HepG2 (cell line): ENCODE measurements at regions not wholly inside any gene's neighbourhood (a gene's known extent, or its start where the extent isn't known, plus 50 kb on each side); places are given as distances from the start of the nearest gene placed in this dataset.

Experiments
- ATAC-seq: fragments of 200-7000 bp; cut with Tn5 transposase; 3 replicates; pipeline ENCODE4 v1.9.1; 2020; ENCODE audit warnings: mild to moderate bottlenecking, moderate library complexity
- BruUV-seq: library from RNA; stranded (reverse); fragments of 400-500 nt; replicated peaks from 2 replicates; lab custom pipeline; 2021; lab: Mats Ljungman, UMichigan
- CTCF ChIA-PET: fragments of 300-600 bp; formaldehyde crosslinking; extraction: SDS; loops from one replicate; lab custom pipeline; 2021; ENCODE audit warnings: low total read pairs, inconsistent platforms, low intra/inter-chr PET ratio; lab: Yijun Ruan, JAX
- POLR2A ChIA-PET: fragments of 350-600 bp; sonication (Branson Sonifier 250); formaldehyde crosslinking; loops from one replicate; lab custom pipeline; 2020; ENCODE audit warnings: antibody characterized with exemption, inconsistent platforms; lab: Yijun Ruan, JAX
- DNase-seq: peaks from one replicate; pipeline ENCODE4 v3.0.0-alpha.2; 2015; ENCODE audit warnings: low spot score
- FAIRE-seq: peaks from 3 replicates; lab custom pipeline; 2011; peaks lifted over from hg19 to GRCh38; lab: Jason Lieb, UNC
- H2AFZ ChIP-seq: one replicate; pipeline ENCODE4 v1.6.1; 2011; ENCODE audit warnings: low read length, inconsistent platforms
- H3K27ac ChIP-seq: fragments of 300-600 bp; 3 replicates; pipeline ENCODE4 v1.8.0; 2011; ENCODE audit warnings: mixed run types, mild to moderate bottlenecking, mixed read lengths, low read length, inconsistent platforms; ENCODE audit not compliant: insufficient read depth; ENCODE audit errors: extremely low read length
- H3K27me3 ChIP-seq, 2 experiments: fragments of 200-600 bp in 1 of 2; 2 replicates in 1 of 2; 3 replicates in 1 of 2; pipeline versions ENCODE4 v1.6.0 to v1.8.0; 2011; ENCODE audit warnings: low read length in 2 of 2, mild to moderate bottlenecking in 2 of 2, moderate library complexity in 2 of 2, inconsistent platforms in 1 of 2; ENCODE audit not compliant: insufficient read depth in 2 of 2, control insufficient read depth in 1 of 2
- H3K36me3 ChIP-seq, 2 experiments: fragments of 200-600 bp in 1 of 2; replicated peaks in 1 of 2; 2 replicates in 1 of 2; 3 replicates in 1 of 2; pipeline versions ENCODE4 v1.5.1 to v1.8.0; 2011; ENCODE audit warnings: low read length in 2 of 2, inconsistent platforms in 1 of 2; ENCODE audit not compliant: insufficient read depth in 2 of 2, control insufficient read depth in 1 of 2
- H3K4me1 ChIP-seq: 2 replicates; pipeline ENCODE4 v1.5.1; 2012; ENCODE audit warnings: low read length, inconsistent platforms; ENCODE audit not compliant: insufficient read depth
- H3K4me2 ChIP-seq: 2 replicates; pipeline ENCODE4 v1.6.0; 2011; ENCODE audit warnings: low read depth, low read length, inconsistent platforms
- H3K4me3 ChIP-seq, 3 experiments: fragments of 200-600 bp in 1 of 3; sonication (generic), shearing (Covaris generic) in 1 of 3; replicated peaks in 1 of 3; 2 replicates each; pipeline ENCODE4 v1.5.1; 2011 to 2016; ENCODE audit warnings: low read length in 3 of 3, inconsistent platforms in 2 of 3, low read depth in 2 of 3, mild to moderate bottlenecking in 2 of 3, control low read depth in 1 of 3, mixed read lengths in 1 of 3; ENCODE audit not compliant: insufficient read depth in 1 of 3
- H3K79me2 ChIP-seq: one replicate; pipeline ENCODE4 v1.6.1; 2011; ENCODE audit warnings: low read length, inconsistent platforms; ENCODE audit not compliant: insufficient read depth
- H3K9ac ChIP-seq: 2 replicates; pipeline ENCODE4 v1.6.0; 2011; ENCODE audit warnings: mild to moderate bottlenecking, low read depth, low read length, inconsistent platforms; ENCODE audit not compliant: insufficient read depth
- H3K9me3 ChIP-seq: 2 replicates; pipeline ENCODE4 v1.5.1; 2012; ENCODE audit warnings: mild to moderate bottlenecking, low read length
- H4K20me1 ChIP-seq: 2 replicates; pipeline ENCODE4 v1.6.0; 2011; ENCODE audit warnings: inconsistent platforms, mild to moderate bottlenecking, low read length, moderate library complexity; ENCODE audit not compliant: insufficient read depth
- GABPA ChIP-seq, 2 experiments: IDR thresholded peaks; 2 replicates each; pipeline ENCODE4 v1.6.1; 2011 to 2016; ENCODE audit warnings: low read depth in 2 of 2, low read length in 1 of 2, missing biosample characterization in 1 of 2, missing genetic modification characterization in 1 of 2
- MATR3 ChIP-seq: sonication (generic); formaldehyde crosslinking; IDR thresholded peaks from 2 replicates; pipeline ENCODE4 v1.4.0; 2020; ENCODE audit warnings: missing genetic modification reagents
- MED13 ChIP-seq: sonication (generic); formaldehyde crosslinking; IDR thresholded peaks from 2 replicates; pipeline ENCODE4 v1.5.0; 2020; ENCODE audit warnings: missing genetic modification reagents
- POGZ ChIP-seq: sonication (generic); formaldehyde crosslinking; IDR thresholded peaks from 2 replicates; pipeline ENCODE4 v1.4.0; 2020; ENCODE audit warnings: mild to moderate bottlenecking, missing genetic modification reagents
- RAD51 ChIP-seq: fragments of 450-650 bp; IDR thresholded peaks from 2 replicates; pipeline ENCODE4 v1.6.1; 2016; ENCODE audit warnings: borderline replicate concordance
- ZNF510 ChIP-seq: sonication (generic); formaldehyde crosslinking; IDR thresholded peaks from 2 replicates; pipeline ENCODE4 v1.4.0; 2020; ENCODE audit warnings: low read depth, mild to moderate bottlenecking, missing genetic modification reagents
- ZNF605 ChIP-seq: sonication (generic); formaldehyde crosslinking; IDR thresholded peaks from 2 replicates; pipeline ENCODE4 v1.8.0; 2022; ENCODE audit warnings: mild to moderate bottlenecking, missing genetic modification reagents
- whole genome bisulfite sequencing: methylation state at CpG from one replicate; pipeline ENCODE4 v1.1.6; 2017; ENCODE audit warnings: low lambda C conversion rate; 5-methylcytosine and 5-hydroxymethylcytosine counted together
- in situ Hi-C: cut with HindIII; loops from 2 replicates; pipeline ENCODE4 v1.10.0; 2017; ENCODE audit warnings: low pct_unique_long_range_greater_than_20kb; ENCODE audit not compliant: extremely low pct_ligation_motif_present
- intact Hi-C: fragments of 100-400 bp; cut with micrococcal nuclease; formaldehyde crosslinking; loops from one replicate; pipeline ENCODE4 v1.10.0; 2022; ENCODE audit not compliant: unreplicated experiment
- TF ChIP-seq, protein P1 (sequence below): sonication (generic); formaldehyde crosslinking; IDR thresholded peaks from 2 replicates; pipeline ENCODE4 v1.9.0; 2021; ENCODE audit warnings: missing genetic modification reagents, borderline replicate concordance
- TF ChIP-seq, protein P2 (sequence below): sonication (generic); formaldehyde crosslinking; IDR thresholded peaks from 2 replicates; pipeline ENCODE4 v1.8.0; 2022; ENCODE audit warnings: missing genetic modification reagents, low read depth, mild to moderate bottlenecking, borderline replicate concordance
- TF ChIP-seq, protein P3 (sequence below): sonication (generic); formaldehyde crosslinking; IDR thresholded peaks from 2 replicates; pipeline ENCODE4 v1.5.0; 2020; ENCODE audit warnings: mild to moderate bottlenecking, low read depth, missing genetic modification reagents, borderline replicate concordance
- TF ChIP-seq, protein P4 (sequence below): sonication (generic); formaldehyde crosslinking; IDR thresholded peaks from 2 replicates; pipeline ENCODE4 v1.4.0; 2020; ENCODE audit warnings: missing genetic modification reagents, mild to moderate bottlenecking, borderline replicate concordance
- TF ChIP-seq, protein P5 (sequence below): sonication (generic); formaldehyde crosslinking; IDR thresholded peaks from 2 replicates; pipeline ENCODE4 v1.8.0; 2022; ENCODE audit warnings: missing genetic modification reagents, mild to moderate bottlenecking, inconsistent platforms, borderline replicate concordance
- TF ChIP-seq, protein P6 (sequence below): sonication (generic); formaldehyde crosslinking; IDR thresholded peaks from 2 replicates; pipeline ENCODE4 v1.8.1; 2022; ENCODE audit warnings: low read depth, mild to moderate bottlenecking, missing genetic modification reagents
- TF ChIP-seq, protein P7 (sequence below): IDR thresholded peaks from 2 replicates; pipeline ENCODE4 v1.6.1; 2018; ENCODE audit warnings: missing genetic modification reagents

DNA sequence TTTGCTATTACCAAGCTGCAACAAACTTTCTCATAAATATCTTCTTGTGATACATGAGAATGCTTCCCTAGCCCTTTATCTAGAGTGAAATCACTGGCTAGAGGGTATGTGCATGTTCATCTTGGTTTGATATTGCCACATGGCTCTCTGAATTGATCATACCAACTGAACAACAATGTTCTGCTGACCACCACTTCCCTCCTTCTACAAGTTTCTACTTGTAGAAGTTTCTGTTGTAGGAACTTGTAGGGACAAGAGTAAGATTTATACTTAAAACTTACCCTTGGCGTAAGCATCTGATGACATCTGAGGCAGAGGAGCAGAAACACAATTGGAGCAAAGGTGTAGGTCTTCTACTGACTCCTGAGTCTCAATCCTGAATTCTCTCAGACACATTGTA is 86.3 kb upstream of the FAM13C start:
- ATAC-seq, result no peak
- TF ChIP-seq RAD51 (no peak), MATR3 (CRISPR knock-in tag) (no peak), GABPA (IDR thresholded peaks at IDR 0.05; ENCODE audit: low read depth, low read length) (no peak), GABPA (CRISPR knock-in tag; IDR thresholded peaks at IDR 0.05; ENCODE audit: low read depth) (no peak), MED13 (CRISPR knock-in tag) (no peak), ZNF605 (no peak), POGZ (CRISPR knock-in tag) (no peak), ZNF510 (no peak)
- TF ChIP-seq, protein P1, sequence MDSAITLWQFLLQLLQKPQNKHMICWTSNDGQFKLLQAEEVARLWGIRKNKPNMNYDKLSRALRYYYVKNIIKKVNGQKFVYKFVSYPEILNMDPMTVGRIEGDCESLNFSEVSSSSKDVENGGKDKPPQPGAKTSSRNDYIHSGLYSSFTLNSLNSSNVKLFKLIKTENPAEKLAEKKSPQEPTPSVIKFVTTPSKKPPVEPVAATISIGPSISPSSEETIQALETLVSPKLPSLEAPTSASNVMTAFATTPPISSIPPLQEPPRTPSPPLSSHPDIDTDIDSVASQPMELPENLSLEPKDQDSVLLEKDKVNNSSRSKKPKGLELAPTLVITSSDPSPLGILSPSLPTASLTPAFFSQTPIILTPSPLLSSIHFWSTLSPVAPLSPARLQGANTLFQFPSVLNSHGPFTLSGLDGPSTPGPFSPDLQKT (CRISPR knock-in tag), result no peak
- TF ChIP-seq, protein P2, sequence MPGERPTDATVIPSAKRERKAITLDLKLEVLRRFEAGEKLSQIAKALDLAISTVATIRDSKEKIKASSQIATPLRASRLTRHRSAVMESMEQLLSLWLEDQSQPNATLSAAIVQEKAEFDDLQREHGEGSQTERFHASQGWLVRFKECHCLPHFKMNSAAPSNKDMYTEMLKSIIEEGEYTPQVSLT (CRISPR knock-in tag), result no peak
- TF ChIP-seq, protein P3, sequence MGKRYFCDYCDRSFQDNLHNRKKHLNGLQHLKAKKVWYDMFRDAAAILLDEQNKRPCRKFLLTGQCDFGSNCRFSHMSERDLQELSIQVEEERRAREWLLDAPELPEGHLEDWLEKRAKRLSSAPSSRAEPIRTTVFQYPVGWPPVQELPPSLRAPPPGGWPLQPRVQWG (CRISPR knock-in tag), result no peak
- TF ChIP-seq, protein P4, sequence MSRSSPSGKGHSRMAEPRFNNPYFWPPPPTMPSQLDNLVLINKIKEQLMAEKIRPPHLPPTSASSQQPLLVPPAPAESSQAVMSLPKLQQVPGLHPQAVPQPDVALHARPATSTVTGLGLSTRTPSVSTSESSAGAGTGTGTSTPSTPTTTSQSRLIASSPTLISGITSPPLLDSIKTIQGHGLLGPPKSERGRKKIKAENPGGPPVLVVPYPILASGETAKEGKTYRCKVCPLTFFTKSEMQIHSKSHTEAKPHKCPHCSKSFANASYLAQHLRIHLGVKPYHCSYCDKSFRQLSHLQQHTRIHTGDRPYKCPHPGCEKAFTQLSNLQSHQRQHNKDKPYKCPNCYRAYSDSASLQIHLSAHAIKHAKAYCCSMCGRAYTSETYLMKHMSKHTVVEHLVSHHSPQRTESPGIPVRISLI (CRISPR knock-in tag), result no peak
- TF ChIP-seq, protein P5, sequence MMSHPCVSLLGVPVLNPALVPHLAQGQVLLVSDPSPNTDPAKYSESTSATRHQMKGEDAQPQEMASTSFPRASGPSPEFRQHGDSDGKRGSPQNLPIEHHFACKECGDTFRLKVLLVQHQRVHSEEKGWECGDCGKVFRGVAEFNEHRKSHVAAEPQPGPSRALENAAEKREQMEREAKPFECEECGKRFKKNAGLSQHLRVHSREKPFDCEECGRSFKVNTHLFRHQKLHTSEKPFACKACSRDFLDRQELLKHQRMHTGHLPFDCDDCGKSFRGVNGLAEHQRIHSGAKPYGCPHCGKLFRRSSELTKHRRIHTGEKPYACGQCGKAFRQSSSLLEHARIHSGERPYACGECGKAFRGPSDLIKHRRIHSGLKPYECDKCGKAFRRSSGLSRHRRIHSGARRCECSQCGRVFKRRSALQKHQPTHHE (CRISPR knock-in tag), result no peak
- TF ChIP-seq, protein P6, sequence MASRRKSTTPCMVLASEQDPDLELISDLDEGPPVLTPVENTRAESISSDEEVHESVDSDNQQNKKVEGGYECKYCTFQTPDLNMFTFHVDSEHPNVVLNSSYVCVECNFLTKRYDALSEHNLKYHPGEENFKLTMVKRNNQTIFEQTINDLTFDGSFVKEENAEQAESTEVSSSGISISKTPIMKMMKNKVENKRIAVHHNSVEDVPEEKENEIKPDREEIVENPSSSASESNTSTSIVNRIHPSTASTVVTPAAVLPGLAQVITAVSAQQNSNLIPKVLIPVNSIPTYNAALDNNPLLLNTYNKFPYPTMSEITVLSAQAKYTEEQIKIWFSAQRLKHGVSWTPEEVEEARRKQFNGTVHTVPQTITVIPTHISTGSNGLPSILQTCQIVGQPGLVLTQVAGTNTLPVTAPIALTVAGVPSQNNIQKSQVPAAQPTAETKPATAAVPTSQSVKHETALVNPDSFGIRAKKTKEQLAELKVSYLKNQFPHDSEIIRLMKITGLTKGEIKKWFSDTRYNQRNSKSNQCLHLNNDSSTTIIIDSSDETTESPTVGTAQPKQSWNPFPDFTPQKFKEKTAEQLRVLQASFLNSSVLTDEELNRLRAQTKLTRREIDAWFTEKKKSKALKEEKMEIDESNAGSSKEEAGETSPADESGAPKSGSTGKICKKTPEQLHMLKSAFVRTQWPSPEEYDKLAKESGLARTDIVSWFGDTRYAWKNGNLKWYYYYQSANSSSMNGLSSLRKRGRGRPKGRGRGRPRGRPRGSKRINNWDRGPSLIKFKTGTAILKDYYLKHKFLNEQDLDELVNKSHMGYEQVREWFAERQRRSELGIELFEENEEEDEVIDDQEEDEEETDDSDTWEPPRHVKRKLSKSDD (CRISPR knock-in tag), result no peak
- TF ChIP-seq, protein P7, sequence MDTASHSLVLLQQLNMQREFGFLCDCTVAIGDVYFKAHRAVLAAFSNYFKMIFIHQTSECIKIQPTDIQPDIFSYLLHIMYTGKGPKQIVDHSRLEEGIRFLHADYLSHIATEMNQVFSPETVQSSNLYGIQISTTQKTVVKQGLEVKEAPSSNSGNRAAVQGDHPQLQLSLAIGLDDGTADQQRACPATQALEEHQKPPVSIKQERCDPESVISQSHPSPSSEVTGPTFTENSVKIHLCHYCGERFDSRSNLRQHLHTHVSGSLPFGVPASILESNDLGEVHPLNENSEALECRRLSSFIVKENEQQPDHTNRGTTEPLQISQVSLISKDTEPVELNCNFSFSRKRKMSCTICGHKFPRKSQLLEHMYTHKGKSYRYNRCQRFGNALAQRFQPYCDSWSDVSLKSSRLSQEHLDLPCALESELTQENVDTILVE, result no peak

More for the DNA sequence above, 86.3 kb upstream of the FAM13C start:
- Histone ChIP-seq H3K36me3 (no peaks in the 10 kb centered on the region), H3K4me1 (no peaks in the 10 kb centered on the region), H3K79me2 (no peaks in the 10 kb centered on the region), H3K27ac (no peak overlapping the region), H3K9ac (no peak overlapping the region), H2AFZ (no peak overlapping the region), H3K9me3 (no peaks in the 10 kb centered on the region), H3K27me3 (no peaks in the 10 kb centered on the region; a peak in 1 of 5 replicates), H3K4me3 (no peak overlapping the region), H3K4me2 (no peak overlapping the region), H4K20me1 (no peaks in the 10 kb centered on the region)
- in situ Hi-C loops (no loop called here), intact Hi-C loops (no loop called here)
- DNase-seq (no peak), FAIRE-seq (no peak)
- ChIA-PET POLR2A (no interaction called here), CTCF (no interaction called here)
- 50% methylated on average over 1 of the region's 1 CpG for WGBS
- no TSS peak for BruUV-seq
